Gastroesophageal sphincter (tissue), 4 donors: ENCODE measurements at regions not wholly inside any gene's neighbourhood (a gene's known extent, or its start where the extent isn't known, plus 50 kb on each side); places are given as distances from the start of the nearest gene placed in this dataset.

Experiments
- ATAC-seq: fragments of 150-250 bp; one replicate; pipeline ENCODE4 v1.9.1; 2016; ENCODE audit warnings: mild to moderate bottlenecking, moderate library complexity
- H3K27ac ChIP-seq, 4 donors: fragments of 200-600 bp; sonication (generic) in 3 of 4; 1 replicate in 3 of 4; 2 replicates in 1 of 4; pipeline ENCODE4 v1.5.1; 2016 to 2019
- H3K27me3 ChIP-seq: fragments of 200-600 bp; sonication (generic); one replicate; pipeline ENCODE4 v1.5.1; 2019
- H3K36me3 ChIP-seq, 2 donors: fragments of 200-600 bp; sonication (generic); one replicate each; pipeline ENCODE4 v1.5.1; 2019; ENCODE audit warnings: control low read depth in 1 of 2
- H3K4me1 ChIP-seq, 3 donors: fragments of 200-600 bp; sonication (generic); 1 replicate in 2 of 3; 2 replicates in 1 of 3; pipeline ENCODE4 v1.5.1; 2016 to 2019; ENCODE audit warnings: control low read depth in 2 of 3
- H3K4me3 ChIP-seq, 2 donors: fragments of 200-600 bp; sonication (generic); one replicate each; pipeline ENCODE4 v1.5.1; 2019; ENCODE audit warnings: mild to moderate bottlenecking in 1 of 2, moderate library complexity in 1 of 2
- H3K9me3 ChIP-seq, 3 donors: fragments of 200-600 bp; sonication (generic); one replicate each; pipeline ENCODE4 v1.5.1; 2017 to 2019; ENCODE audit warnings: control low read depth in 2 of 3
- CTCF ChIP-seq, 4 experiments: fragments of 200-600 bp in 2 of 4; fragments of 450-650 bp in 2 of 4; sonication (generic) in 1 of 4; IDR thresholded peaks; one replicate each; pipeline ENCODE4 v1.5.1; 2017 to 2019; ENCODE audit warnings: antibody characterized with exemption in 4 of 4, mild to moderate bottlenecking in 2 of 4, moderate library complexity in 2 of 4
- EP300 ChIP-seq: sonication (generic); formaldehyde crosslinking; IDR thresholded peaks from one replicate; pipeline ENCODE4 v1.6.1; 2017; ENCODE audit warnings: antibody characterized with exemption, mild to moderate bottlenecking
- POLR2A ChIP-seq, 2 donors: fragments of 450-650 bp; IDR thresholded peaks; one replicate each; pipeline ENCODE4 v1.6.1; 2017; ENCODE audit warnings: antibody characterized with exemption in 2 of 2, mild to moderate bottlenecking in 2 of 2, moderate library complexity in 1 of 2
- POLR2AphosphoS5 ChIP-seq: sonication (generic); formaldehyde crosslinking; IDR thresholded peaks from one replicate; pipeline ENCODE4 v1.6.1; 2017; ENCODE audit warnings: antibody characterized with exemption
- WGBS, 2 donors: methylation state at CpG; one replicate each; pipeline ENCODE4 v1.1.5; 2018; ENCODE audit warnings: low coverage in 1 of 2; 5-methylcytosine and 5-hydroxymethylcytosine counted together

- WGBS, 2 donors, result 33 to 39% methylated on average over 3 of the region's 3 CpGs
- H3K27me3 ChIP-seq, result no peaks in the 10 kb centered on the region
- no peak overlapping the region for H3K27ac ChIP-seq
- no peaks in the 10 kb centered on the region for H3K36me3 ChIP-seq
- no peaks in the 10 kb centered on the region for H3K9me3 ChIP-seq
- no peak for TF ChIP-seq CTCF (IDR thresholded peaks at IDR 0.05)
- H3K4me3 ChIP-seq, result no peak overlapping the region
- no peak for ATAC-seq
- peaks cover 0 to 9% (median 0%) of the 10 kb centered on the region in 3 donors for H3K4me1 ChIP-seq
These were observed 985.0 kb downstream of the BCL11A start for GRCh38 chr2:59568461-59568860.

- Histone ChIP-seq H3K4me1 (peaks cover 0 to 9% (median 0%) of the 10 kb centered on the region in 3 donors), H3K36me3 (no peaks in the 10 kb centered on the region), H3K27me3 (no peaks in the 10 kb centered on the region), H3K4me3 (no peak overlapping the region), H3K27ac (no peak overlapping the region), H3K9me3 (no peaks in the 10 kb centered on the region)
- no peak for TF ChIP-seq CTCF (IDR thresholded peaks at IDR 0.05)
- no peak for TF ChIP-seq EP300
- TF ChIP-seq POLR2AphosphoS5, result no peak
- TF ChIP-seq POLR2A (IDR thresholded peaks at IDR 0.05), result no peak
- ATAC-seq, result no peak
- WGBS, 2 donors, result 9 to 37% methylated on average over 5 to 6 of the region's 6 CpGs
These were observed 986.3 kb downstream of the BCL11A start for GRCh38 chr2:59567151-59567550.

GRCh38 chr2:59566739-59567138 is 986.7 kb downstream of the BCL11A start:
- peaks cover 0 to 9% (median 0%) of the 10 kb centered on the region in 3 donors for H3K4me1 ChIP-seq
- no peaks in the 10 kb centered on the region for H3K27me3 ChIP-seq
- TF ChIP-seq EP300 (no peak), CTCF (IDR thresholded peaks at IDR 0.05) (no peak), POLR2A (IDR thresholded peaks at IDR 0.05) (no peak), POLR2AphosphoS5 (no peak)
- H3K9me3 ChIP-seq, result no peaks in the 10 kb centered on the region
- H3K36me3 ChIP-seq, result no peaks in the 10 kb centered on the region
- WGBS, 2 donors, result 45 to 52% methylated on average over 2 of the region's 2 CpGs
- no peak overlapping the region for H3K27ac ChIP-seq
- H3K4me3 ChIP-seq, result no peak overlapping the region
- no peak for ATAC-seq

- Histone ChIP-seq H3K36me3 (no peaks in the 10 kb centered on the region), H3K27me3 (no peaks in the 10 kb centered on the region), H3K4me3 (no peak overlapping the region), H3K4me1 (no peaks in the 10 kb centered on the region), H3K27ac (no peak overlapping the region), H3K9me3 (no peaks in the 10 kb centered on the region)
- 73 to 83% methylated on average over 2 of the region's 2 CpGs for WGBS, 2 donors
- no peak for TF ChIP-seq EP300
- TF ChIP-seq CTCF (IDR thresholded peaks at IDR 0.05), result no peak
- no peak for TF ChIP-seq POLR2AphosphoS5
- no peak for TF ChIP-seq POLR2A (IDR thresholded peaks at IDR 0.05)
- ATAC-seq, result no peak
These were observed 992.2 kb downstream of the BCL11A start for GRCh38 chr2:59561281-59561680.

- no peak overlapping the region for H3K27ac ChIP-seq
- no peak for ATAC-seq
- WGBS, 2 donors, result 51 to 87% methylated on average over 2 to 3 of the region's 3 CpGs
These were observed 992.7 kb downstream of the BCL11A start for GRCh38 chr2:59560769-59561168.

More at GRCh38 chr2:59560769-59561168, 992.7 kb downstream of the BCL11A start:
- H3K9me3 ChIP-seq, result no peaks in the 10 kb centered on the region
- no peaks in the 10 kb centered on the region for H3K27me3 ChIP-seq
- TF ChIP-seq CTCF (IDR thresholded peaks at IDR 0.05), result no peak
- no peak for TF ChIP-seq POLR2AphosphoS5
- no peak for TF ChIP-seq POLR2A (IDR thresholded peaks at IDR 0.05)
- TF ChIP-seq EP300, result no peak
- no peak overlapping the region for H3K4me3 ChIP-seq
- H3K36me3 ChIP-seq, result no peaks in the 10 kb centered on the region
- no peaks in the 10 kb centered on the region for H3K4me1 ChIP-seq
